ENCODE measurements at regions not wholly inside any gene's neighbourhood (a gene's known extent, or its start where the extent isn't known, plus 50 kb on each side); places are given as distances from the start of the nearest gene placed in this dataset.

DNA sequence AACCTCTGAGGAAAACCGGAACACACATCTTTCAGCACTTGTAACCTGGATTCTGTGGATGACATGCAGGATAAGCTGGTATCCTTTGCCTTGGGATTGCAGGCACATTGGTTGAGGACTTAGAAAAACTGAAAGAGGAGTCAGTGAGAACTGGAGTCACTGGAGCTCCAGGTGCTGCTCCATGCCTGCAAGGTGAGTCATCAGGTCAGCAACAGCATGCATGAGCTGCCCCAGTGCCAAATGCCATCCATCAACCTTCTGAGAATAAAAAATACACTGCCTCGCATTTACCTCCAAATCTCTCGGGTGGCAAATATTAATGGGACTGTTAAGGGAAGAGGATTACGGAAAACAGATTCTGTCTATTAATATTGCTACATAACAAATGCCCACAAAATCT lies 729.1 kb downstream of the NTRK3 start:
- H3K23ac ChIP-seq (ENCODE audit: insufficient read length), result no peak overlapping the region
- no peaks in the 10 kb centered on the region for H3K23me2 ChIP-seq (ENCODE audit: low read depth, low read length)
- peak; percentile 88 for TF ChIP-seq JUND (IDR thresholded peaks at IDR 0.05; ENCODE audit: low read length)
- TF ChIP-seq RFX5 (IDR thresholded peaks at IDR 0.05; ENCODE audit: borderline replicate concordance, low read depth, low read length), result no peak
- TF ChIP-seq POU5F1 (IDR thresholded peaks at IDR 0.05; ENCODE audit: low read depth, low read length), result no peak
- TF ChIP-seq CEBPB (IDR thresholded peaks at IDR 0.05; ENCODE audit: low read depth, low read length), result no peak
- no peak for TF ChIP-seq ASH2L (IDR thresholded peaks at IDR 0.05; ENCODE audit: low read length)
- TF ChIP-seq, protein P1, sequence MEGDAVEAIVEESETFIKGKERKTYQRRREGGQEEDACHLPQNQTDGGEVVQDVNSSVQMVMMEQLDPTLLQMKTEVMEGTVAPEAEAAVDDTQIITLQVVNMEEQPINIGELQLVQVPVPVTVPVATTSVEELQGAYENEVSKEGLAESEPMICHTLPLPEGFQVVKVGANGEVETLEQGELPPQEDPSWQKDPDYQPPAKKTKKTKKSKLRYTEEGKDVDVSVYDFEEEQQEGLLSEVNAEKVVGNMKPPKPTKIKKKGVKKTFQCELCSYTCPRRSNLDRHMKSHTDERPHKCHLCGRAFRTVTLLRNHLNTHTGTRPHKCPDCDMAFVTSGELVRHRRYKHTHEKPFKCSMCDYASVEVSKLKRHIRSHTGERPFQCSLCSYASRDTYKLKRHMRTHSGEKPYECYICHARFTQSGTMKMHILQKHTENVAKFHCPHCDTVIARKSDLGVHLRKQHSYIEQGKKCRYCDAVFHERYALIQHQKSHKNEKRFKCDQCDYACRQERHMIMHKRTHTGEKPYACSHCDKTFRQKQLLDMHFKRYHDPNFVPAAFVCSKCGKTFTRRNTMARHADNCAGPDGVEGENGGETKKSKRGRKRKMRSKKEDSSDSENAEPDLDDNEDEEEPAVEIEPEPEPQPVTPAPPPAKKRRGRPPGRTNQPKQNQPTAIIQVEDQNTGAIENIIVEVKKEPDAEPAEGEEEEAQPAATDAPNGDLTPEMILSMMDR (IDR thresholded peaks at IDR 0.05; ENCODE audit: control extremely low read depth in 1 of 3, insufficient read depth in 1 of 3, low read depth in 1 of 3, low read length in 3 of 3), result no peak
- TF ChIP-seq SIRT6 (IDR thresholded peaks at IDR 0.05; ENCODE audit: low read length), result no peak
- no peaks in the 10 kb centered on the region for H3K4me1 ChIP-seq (replicated peaks in 1 of 4; ENCODE audit: control insufficient read depth in 3 of 4, insufficient read depth in 4 of 4, low read length in 3 of 4)
- no peak overlapping the region for H3K14ac ChIP-seq (ENCODE audit: insufficient read length)
- H3K18ac ChIP-seq (ENCODE audit: extremely low read depth, low read length), result no peak overlapping the region
- no peak for FAIRE-seq
- H3K56ac ChIP-seq (replicated peaks; ENCODE audit: insufficient read length, low read depth, low read length), result no peak overlapping the region
- ChIA-PET CTCF (ENCODE audit: partially characterized antibody) (interaction anchor here (1.2 kb wide), 1 partner anchor 612 kb away, joined by 3 read pairs; no protein-coding TSS in a partner anchor), POLR2A (ENCODE audit: partially characterized antibody) (no interaction called here)
- H4K8ac ChIP-seq (ENCODE audit: extremely low read depth, insufficient read depth, low read length), result no peak overlapping the region
- H2BK12ac ChIP-seq (ENCODE audit: low read depth, low read length), result no peak overlapping the region
- H3K79me2 ChIP-seq (ENCODE audit: control insufficient read depth in 1 of 2, insufficient read depth in 2 of 2, low read length in 2 of 2), result no peaks in the 10 kb centered on the region
- no peak overlapping the region for H2BK5ac ChIP-seq (ENCODE audit: low read depth, low read length)
- H3K4me2 ChIP-seq (ENCODE audit: insufficient read depth in 1 of 2, low read depth in 2 of 2, low read length in 2 of 2), result no peak overlapping the region
- no peak overlapping the region for H3K9ac ChIP-seq (replicated peaks in 1 of 4; ENCODE audit: extremely low read depth in 1 of 4, low read depth in 3 of 4, low read length in 3 of 4)
- H4K20me1 ChIP-seq (replicated peaks in 1 of 2; ENCODE audit: control insufficient read depth in 1 of 2, insufficient read depth in 2 of 2, low read length in 2 of 2), result no peaks in the 10 kb centered on the region
- no peak overlapping the region for H4K5ac ChIP-seq (ENCODE audit: insufficient read length, low read depth, low read length)
- H2BK15ac ChIP-seq (ENCODE audit: low read length), result no peak overlapping the region
- no peak overlapping the region; the same call in 1 of the 2 replicates for H2AK5ac ChIP-seq (ENCODE audit: low read depth, low read length)
- H3K36me3 ChIP-seq (ENCODE audit: control insufficient read depth in 2 of 4, insufficient read depth in 4 of 4, low read length in 3 of 4), result no peaks in the 10 kb centered on the region
- no peak overlapping the region for H3K4ac ChIP-seq (replicated peaks; ENCODE audit: insufficient read length, low read depth, low read length)
- DNase-seq (ENCODE audit: low read depth in 1 of 2, low spot score in 2 of 2), result no peak
- H2BK120ac ChIP-seq (replicated peaks; ENCODE audit: low read depth, low read length), result no peak overlapping the region
- no peak overlapping the region for H3K27ac ChIP-seq (ENCODE audit: low read depth, low read length)
- H3K27me3 ChIP-seq (replicated peaks in 1 of 4; ENCODE audit: control insufficient read depth in 3 of 4, extremely low read depth in 1 of 4, insufficient read depth in 3 of 4, low read length in 3 of 4), result no peaks in the 10 kb centered on the region
- no peaks in the 10 kb centered on the region for H3K79me1 ChIP-seq (ENCODE audit: low read depth, low read length)
- WGBS, 2 experiments (ENCODE audit: extremely low coverage in 1 of 2, insufficient coverage in 1 of 2, insufficient read length in 1 of 2, insufficient replicate concordance in 2 of 2, low coverage in 1 of 2, low lambda C conversion rate in 2 of 2, missing lambda C conversion rate in 1 of 2), result 93% methylated on average over 4 of the region's 4 CpGs; no CpG with 5 or more reads in 1 of the 2 experiments
- no peak overlapping the region for H4K91ac ChIP-seq (replicated peaks; ENCODE audit: insufficient read length, low read length)
- H3K4me3 ChIP-seq (ENCODE audit: extremely low read depth in 1 of 4, insufficient read depth in 2 of 4, low read depth in 3 of 4, low read length in 4 of 4), result no peak overlapping the region
- H2AFZ ChIP-seq (ENCODE audit: low read length), result peak overlapping the region; percentile 52; the same call in 1 of the 2 replicates
- H3K9me3 ChIP-seq (ENCODE audit: insufficient read depth in 2 of 2, low read depth in 1 of 2, low read length in 1 of 2), result no peaks in the 10 kb centered on the region
- H2BK20ac ChIP-seq (ENCODE audit: low read length), result no peak overlapping the region
